GM19372 (cell line): ENCODE measurements at regions not wholly inside any gene's neighbourhood (a gene's known extent, or its start where the extent isn't known, plus 50 kb on each side); places are given as distances from the start of the nearest gene placed in this dataset.

ENCODE experiments used
- ATAC-seq: cut with Tn5 transposase; IDR thresholded peaks from one replicate; pipeline ENCODE4 v1.9.1; 2021; ENCODE audit warnings: mild to moderate bottlenecking, low read depth, moderate library complexity; ENCODE audit not compliant: unreplicated experiment

- no peak for ATAC-seq
Measured at GRCh38 chr13:85666356-85666755, 132.9 kb downstream of the SLITRK6 start.

- no peak for ATAC-seq
Measured at GRCh38 chr13:85665286-85665685, 133.9 kb downstream of the SLITRK6 start.

GRCh38 chr13:85663856-85664255 lies 135.4 kb downstream of the SLITRK6 start:
- ATAC-seq = no peak

- ATAC-seq = no peak
Measured at GRCh38 chr13:85662186-85662585, 137.0 kb downstream of the SLITRK6 start.

GRCh38 chr13:85661675-85662074 lies 137.5 kb downstream of the SLITRK6 start:
- ATAC-seq = no peak

GRCh38 chr13:85659493-85659892 lies 139.7 kb downstream of the SLITRK6 start:
- ATAC-seq = no peak

- ATAC-seq = no peak
Measured at GRCh38 chr13:85657942-85658341, 141.3 kb downstream of the SLITRK6 start.

- ATAC-seq = no peak
Measured at GRCh38 chr13:85655040-85655439, 144.2 kb downstream of the SLITRK6 start.

- no peak for ATAC-seq
Measured at GRCh38 chr13:85654227-85654626, 145.0 kb downstream of the SLITRK6 start.

GRCh38 chr13:85653681-85654080 lies 145.5 kb downstream of the SLITRK6 start:
- no peak for ATAC-seq

- ATAC-seq = no peak
Measured at GRCh38 chr13:85652491-85652890, 146.7 kb downstream of the SLITRK6 start.

- ATAC-seq = no peak
Measured at GRCh38 chr13:85651440-85651839, 147.8 kb downstream of the SLITRK6 start.

GRCh38 chr13:85650613-85651012 lies 148.6 kb downstream of the SLITRK6 start:
- ATAC-seq = no peak

GRCh38 chr13:85640727-85641126 lies 158.5 kb downstream of the SLITRK6 start:
- no peak for ATAC-seq

GRCh38 chr13:85638815-85639393 lies 160.3 kb downstream of the SLITRK6 start:
- no peak for ATAC-seq

- ATAC-seq = no peak
Measured at GRCh38 chr13:85638265-85638664, 161.0 kb downstream of the SLITRK6 start.

GRCh38 chr13:85632526-85633195 lies 166.6 kb downstream of the SLITRK6 start:
- no peak for ATAC-seq

- ATAC-seq = no peak
Measured at GRCh38 chr13:85631801-85632200, 167.4 kb downstream of the SLITRK6 start.

- no peak for ATAC-seq
Measured at GRCh38 chr13:85626603-85627002, 172.6 kb downstream of the SLITRK6 start.

GRCh38 chr13:85619321-85619720 lies 179.9 kb downstream of the SLITRK6 start:
- no peak for ATAC-seq

- no peak for ATAC-seq
Measured at GRCh38 chr13:85618521-85618920, 180.7 kb downstream of the SLITRK6 start.

GRCh38 chr13:85616275-85616674 lies 182.9 kb downstream of the SLITRK6 start:
- ATAC-seq = no peak
